ENCODE measurements at regions not wholly inside any gene's neighbourhood (a gene's known extent, or its start where the extent isn't known, plus 50 kb on each side); places are given as distances from the start of the nearest gene placed in this dataset.

DNA sequence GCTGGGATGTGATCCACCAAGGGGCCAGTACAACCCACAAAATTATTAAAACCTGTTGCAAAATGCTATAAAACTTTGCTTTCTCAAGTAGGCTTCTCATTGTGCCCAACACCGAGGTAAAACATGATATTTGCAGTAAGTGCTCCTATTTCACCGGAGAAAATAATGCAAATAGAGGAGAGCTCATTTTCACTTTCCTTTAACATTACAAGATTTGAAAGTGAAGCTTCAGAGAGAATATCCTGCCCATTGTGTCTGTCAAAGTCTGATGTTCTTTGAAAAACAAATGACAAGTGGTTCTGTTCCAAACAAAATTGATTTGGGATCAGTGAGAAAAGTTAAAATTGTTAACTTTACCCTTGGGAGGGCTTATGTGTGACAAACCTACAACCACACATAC is 287.1 kb downstream of the KCNN2 start:
- Histone ChIP-seq H3K9ac (ENCODE audit: low read depth in 1 of 2, low read length in 2 of 2) (no peak overlapping the region), H3K36me3 (ENCODE audit: control insufficient read depth in 4 of 4, insufficient read depth in 3 of 4, low read depth in 1 of 4, low read length in 3 of 4) (no peaks in the 10 kb centered on the region), H3K27ac (ENCODE audit: low read depth in 1 of 2, low read length in 2 of 2) (no peak overlapping the region), H3K4me3 (ENCODE audit: low read depth in 1 of 3, low read length in 3 of 3) (no peak overlapping the region), H3K27me3 (ENCODE audit: control insufficient read depth in 4 of 4, insufficient read depth in 4 of 4, low read length in 3 of 4) (no peaks in the 10 kb centered on the region), H3K9me3 (ENCODE audit: control insufficient read depth in 4 of 4, low read length in 3 of 4) (peaks cover 0 to 4% (median 0%) of the 10 kb centered on the region in 4 donors), H3K4me1 (ENCODE audit: control insufficient read depth in 4 of 4, insufficient read depth in 4 of 4, low read length in 3 of 4) (no peaks in the 10 kb centered on the region)
- TF ChIP-seq JUND (IDR thresholded peaks at IDR 0.05) (no peak), YY1 (IDR thresholded peaks at IDR 0.05) (no peak), ATF3 (IDR thresholded peaks at IDR 0.05) (no peak), HNF4G (IDR thresholded peaks at IDR 0.05) (no peak), FOXA1 (IDR thresholded peaks at IDR 0.05) (no peak)
- 64% methylated on average over 2 of the region's 2 CpGs for WGBS
- DNase-seq (ENCODE audit: low spot score), result no peak

- Histone ChIP-seq H3K27me3 (ENCODE audit: control insufficient read depth in 4 of 4, insufficient read depth in 4 of 4, low read length in 3 of 4) (peaks cover 0 to 2% (median 0%) of the 10 kb centered on the region in 4 donors), H3K9ac (ENCODE audit: low read depth in 1 of 2, low read length in 2 of 2) (no peak overlapping the region), H3K4me1 (ENCODE audit: control insufficient read depth in 4 of 4, insufficient read depth in 4 of 4, low read length in 3 of 4) (no peaks in the 10 kb centered on the region), H3K36me3 (ENCODE audit: control insufficient read depth in 4 of 4, insufficient read depth in 3 of 4, low read depth in 1 of 4, low read length in 3 of 4) (no peaks in the 10 kb centered on the region), H3K9me3 (ENCODE audit: control insufficient read depth in 4 of 4, low read length in 3 of 4) (peaks cover 0 to 4% (median 0%) of the 10 kb centered on the region in 4 donors), H3K4me3 (ENCODE audit: low read depth in 1 of 3, low read length in 3 of 3) (no peak overlapping the region), H3K27ac (ENCODE audit: low read depth in 1 of 2, low read length in 2 of 2) (no peak overlapping the region)
- TF ChIP-seq HNF4A (conservative IDR thresholded peaks at IDR 0.05), result no peak
- no peak for TF ChIP-seq JUND (IDR thresholded peaks at IDR 0.05)
- TF ChIP-seq CTCF (IDR thresholded peaks at IDR 0.05; ENCODE audit: low read depth, low read length, missing input control), result no peak
- no peak for TF ChIP-seq ZBTB33 (IDR thresholded peaks at IDR 0.05)
- TF ChIP-seq RXRA (IDR thresholded peaks at IDR 0.05), result no peak
- no peak for TF ChIP-seq YY1 (IDR thresholded peaks at IDR 0.05)
- no peak for TF ChIP-seq FOXA1 (IDR thresholded peaks at IDR 0.05)
- TF ChIP-seq TAF1 (conservative IDR thresholded peaks at IDR 0.05), result no peak
- no peak for TF ChIP-seq GABPA (IDR thresholded peaks at IDR 0.05 in 1 of 2, conservative IDR thresholded peaks at IDR 0.05 in 1 of 2)
- no peak for DNase-seq (ENCODE audit: low spot score)
These were observed 282.7 kb downstream of the KCNN2 start for GRCh38 chr5:114644576-114644975.

DNA sequence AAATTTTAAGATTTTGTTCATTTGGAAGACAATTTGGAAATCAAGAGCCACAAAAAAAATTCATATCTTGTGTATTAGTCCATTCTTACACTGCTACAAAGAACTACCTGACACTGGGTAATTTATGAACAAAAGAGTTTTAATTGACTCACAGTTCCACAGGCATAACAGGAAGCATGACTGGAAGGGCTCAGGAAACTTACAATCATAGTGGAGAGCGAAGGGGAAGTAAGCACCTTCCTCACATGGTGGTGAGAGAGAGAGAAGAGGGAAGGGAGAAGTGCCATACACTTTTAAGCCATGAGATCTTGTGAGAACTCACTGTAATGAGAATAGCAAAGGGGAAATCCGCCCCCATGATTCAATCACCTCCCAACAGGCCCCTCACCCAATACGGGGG is 274.4 kb downstream of the KCNN2 start:
- TF ChIP-seq MAX (IDR thresholded peaks at IDR 0.05) (no peak), ZBTB33 (IDR thresholded peaks at IDR 0.05) (no peak), GABPA (IDR thresholded peaks at IDR 0.05 in 1 of 2, conservative IDR thresholded peaks at IDR 0.05 in 1 of 2) (no peak), JUND (IDR thresholded peaks at IDR 0.05) (no peak), CTCF (IDR thresholded peaks at IDR 0.05; ENCODE audit: low read depth, low read length, missing input control) (no peak), HNF4G (IDR thresholded peaks at IDR 0.05) (no peak), RXRA (IDR thresholded peaks at IDR 0.05) (no peak), YY1 (IDR thresholded peaks at IDR 0.05) (no peak), NR2F2 (IDR thresholded peaks at IDR 0.05) (no peak), ATF3 (IDR thresholded peaks at IDR 0.05) (no peak), RAD21 (IDR thresholded peaks at IDR 0.05) (no peak), EGR1 (IDR thresholded peaks at IDR 0.05; ENCODE audit: low read depth in 2 of 2) (no peak), TAF1 (conservative IDR thresholded peaks at IDR 0.05) (no peak)
- Histone ChIP-seq H3K9me3 (ENCODE audit: control insufficient read depth in 4 of 4, low read length in 3 of 4) (no peaks in the 10 kb centered on the region), H3K4me1 (ENCODE audit: control insufficient read depth in 4 of 4, insufficient read depth in 4 of 4, low read length in 3 of 4) (no peaks in the 10 kb centered on the region), H3K27ac (ENCODE audit: low read depth in 1 of 2, low read length in 2 of 2) (no peak overlapping the region), H3K36me3 (ENCODE audit: control insufficient read depth in 4 of 4, insufficient read depth in 3 of 4, low read depth in 1 of 4, low read length in 3 of 4) (no peaks in the 10 kb centered on the region), H3K4me3 (ENCODE audit: low read depth in 1 of 3, low read length in 3 of 3) (no peak overlapping the region), H3K9ac (ENCODE audit: low read depth in 1 of 2, low read length in 2 of 2) (no peak overlapping the region), H3K27me3 (ENCODE audit: control insufficient read depth in 4 of 4, insufficient read depth in 4 of 4, low read length in 3 of 4) (no peaks in the 10 kb centered on the region)
- DNase-seq (ENCODE audit: low spot score), result no peak
- 56% methylated on average over 3 of the region's 3 CpGs for WGBS

Data from liver (tissue), 8 donors.